Astrocyte (in vitro differentiated cells and primary cell): ENCODE measurements at regions not wholly inside any gene's neighbourhood (a gene's known extent, or its start where the extent isn't known, plus 50 kb on each side); places are given as distances from the start of the nearest gene placed in this dataset.
A peak's percentile ranks its signal among the peaks of the same experiment; 100 is the strongest.

ENCODE experiments used
- DNase-seq: peaks from one replicate; pipeline ENCODE4 v3.0.0-alpha.2; 2010; ENCODE audit warnings: low read depth
- FAIRE-seq: peaks from 2 replicates; lab custom pipeline; 2011; peaks lifted over from hg19 to GRCh38; lab: Jason Lieb, UNC
- H2AFZ ChIP-seq: 2 replicates; pipeline ENCODE4 v1.6.0; 2012; ENCODE audit warnings: low read depth, low read length, inconsistent platforms
- H3K27ac ChIP-seq: 2 replicates; pipeline ENCODE4 v1.5.1; 2011; ENCODE audit warnings: low read depth, low read length, inconsistent platforms
- H3K27me3 ChIP-seq: 2 replicates; pipeline ENCODE4 v1.6.0; 2011; ENCODE audit warnings: low read length, inconsistent platforms; ENCODE audit not compliant: insufficient read depth
- H3K36me3 ChIP-seq: 2 replicates; pipeline ENCODE4 v1.5.1; 2011; ENCODE audit warnings: low read length, inconsistent platforms; ENCODE audit not compliant: insufficient read depth
- H3K4me1 ChIP-seq: 2 replicates; pipeline ENCODE4 v1.5.1; 2011; ENCODE audit warnings: low read length, inconsistent platforms; ENCODE audit not compliant: insufficient read depth
- H3K4me2 ChIP-seq: 2 replicates; pipeline ENCODE4 v1.6.0; 2012; ENCODE audit warnings: low read length, inconsistent platforms
- H3K4me3 ChIP-seq: 2 replicates; pipeline ENCODE4 v1.5.1; 2011; ENCODE audit warnings: low read depth, mild to moderate bottlenecking, low read length, inconsistent platforms; ENCODE audit not compliant: insufficient read depth
- H3K79me2 ChIP-seq: 2 replicates; pipeline ENCODE4 v1.6.0; 2012; ENCODE audit warnings: mild to moderate bottlenecking, low read length, inconsistent platforms; ENCODE audit not compliant: insufficient read depth
- H3K9ac ChIP-seq: 2 replicates; pipeline ENCODE4 v1.6.0; 2012; ENCODE audit warnings: mild to moderate bottlenecking, low read length, inconsistent platforms
- H3K9me3 ChIP-seq: 2 replicates; pipeline ENCODE4 v1.5.1; 2012; ENCODE audit warnings: low read depth, mild to moderate bottlenecking, low read length, inconsistent platforms; ENCODE audit not compliant: insufficient read depth
- H4K20me1 ChIP-seq: 2 replicates; pipeline ENCODE4 v1.6.0; 2012; ENCODE audit warnings: low read length, inconsistent platforms; ENCODE audit not compliant: insufficient read depth
- H3K27ac Mint-ChIP-seq: one replicate; pipeline ENCODE4 v1.8.0; 2021; ENCODE audit warnings: mild to moderate bottlenecking, mixed read lengths; ENCODE audit not compliant: unreplicated experiment
- H3K27me3 Mint-ChIP-seq: one replicate; pipeline ENCODE4 v1.8.0; 2021; ENCODE audit warnings: low read depth, mixed read lengths; ENCODE audit not compliant: unreplicated experiment
- H3K36me3 Mint-ChIP-seq: one replicate; pipeline ENCODE4 v1.8.0; 2021; ENCODE audit warnings: low read depth, mixed read lengths; ENCODE audit not compliant: unreplicated experiment
- H3K4me1 Mint-ChIP-seq: one replicate; pipeline ENCODE4 v1.8.0; 2021; ENCODE audit warnings: low read depth, mixed read lengths; ENCODE audit not compliant: unreplicated experiment
- H3K4me3 Mint-ChIP-seq: one replicate; pipeline ENCODE4 v1.8.0; 2021; ENCODE audit warnings: mild to moderate bottlenecking, moderate library complexity, mixed read lengths; ENCODE audit not compliant: unreplicated experiment
- H3K9me3 Mint-ChIP-seq: one replicate; pipeline ENCODE4 v1.8.0; 2021; ENCODE audit warnings: mild to moderate bottlenecking, mixed read lengths; ENCODE audit not compliant: unreplicated experiment
- CTCF ChIP-seq: IDR thresholded peaks from 2 replicates; pipeline ENCODE4 v1.5.1; 2011; ENCODE audit warnings: low read depth, mild to moderate bottlenecking, inconsistent platforms, low read length, moderate library complexity; ENCODE audit not compliant: insufficient read depth
- EZH2 ChIP-seq: IDR thresholded peaks from 2 replicates; pipeline ENCODE4 v1.6.1; 2012; ENCODE audit warnings: mild to moderate bottlenecking, low read length, inconsistent platforms; ENCODE audit not compliant: insufficient read depth

GRCh38 chr2:8371653-8372052 is 310.2 kb upstream of the ID2 start:
- Histone ChIP-seq H3K4me3 (no peak overlapping the region), H3K9ac (no peak overlapping the region), H3K27me3 (no peaks in the 10 kb centered on the region), H3K9me3 (no peaks in the 10 kb centered on the region), H3K4me1 (no peaks in the 10 kb centered on the region), H2AFZ (no peak overlapping the region), H3K4me2 (no peak overlapping the region), H3K36me3 (no peaks in the 10 kb centered on the region), H3K79me2 (no peaks in the 10 kb centered on the region), H4K20me1 (no peaks in the 10 kb centered on the region), H3K27ac (no peak overlapping the region)
- H3K27me3 Mint-ChIP-seq = peaks cover 7% of the 10 kb centered on the region
- TF ChIP-seq CTCF (no peak), EZH2 (no peak)
- H3K36me3 Mint-ChIP-seq = no peaks in the 10 kb centered on the region
- no peaks in the 10 kb centered on the region for H3K4me1 Mint-ChIP-seq
- H3K9me3 Mint-ChIP-seq = peaks cover 2% of the 10 kb centered on the region
- FAIRE-seq (no peak), DNase-seq (no peak)
- no peak overlapping the region for H3K27ac Mint-ChIP-seq
- H3K4me3 Mint-ChIP-seq = no peak overlapping the region

DNA sequence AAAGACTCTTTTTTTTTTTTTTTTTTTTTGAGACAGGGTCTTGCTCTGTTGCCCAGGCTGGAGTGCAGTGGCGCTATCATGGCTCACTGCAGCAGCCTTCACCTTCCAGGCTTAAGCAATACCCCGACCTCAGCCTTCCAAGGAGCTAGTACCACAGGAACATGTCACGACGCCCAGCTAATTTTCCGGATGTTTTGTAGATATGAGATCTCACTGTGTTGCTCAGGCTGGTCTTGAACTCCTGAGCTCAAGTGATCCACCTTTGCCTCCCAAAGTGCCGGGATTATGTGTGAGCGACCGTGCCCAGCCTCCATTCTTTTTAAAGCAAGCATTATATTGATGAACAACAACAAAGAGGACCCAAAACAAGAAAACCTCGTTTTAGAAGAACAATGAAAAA is 307.1 kb upstream of the ID2 start:
- no peaks in the 10 kb centered on the region for H3K27me3 ChIP-seq
- H3K27me3 Mint-ChIP-seq = peaks cover 20% of the 10 kb centered on the region
- no peaks in the 10 kb centered on the region for H3K79me2 ChIP-seq
- H3K36me3 Mint-ChIP-seq = no peaks in the 10 kb centered on the region
- no peaks in the 10 kb centered on the region for H3K4me1 ChIP-seq
- H3K27ac ChIP-seq = no peak overlapping the region
- no peak overlapping the region for H3K27ac Mint-ChIP-seq
- H3K36me3 ChIP-seq = no peaks in the 10 kb centered on the region
- FAIRE-seq = no peak
- H3K4me3 Mint-ChIP-seq = no peak overlapping the region
- DNase-seq = no peak
- H4K20me1 ChIP-seq = no peaks in the 10 kb centered on the region
- no peaks in the 10 kb centered on the region for H3K4me1 Mint-ChIP-seq
- peaks cover 2% of the 10 kb centered on the region for H3K9me3 Mint-ChIP-seq
- TF ChIP-seq CTCF (no peak), EZH2 (no peak)
- H3K9me3 ChIP-seq = no peaks in the 10 kb centered on the region
- no peak overlapping the region for H3K4me2 ChIP-seq
- H2AFZ ChIP-seq = no peak overlapping the region
- H3K4me3 ChIP-seq = no peak overlapping the region
- H3K9ac ChIP-seq = no peak overlapping the region

GRCh38 chr2:8376603-8377410 is 305.0 kb upstream of the ID2 start:
- Histone ChIP-seq H4K20me1 (no peaks in the 10 kb centered on the region), H3K79me2 (no peaks in the 10 kb centered on the region), H3K4me1 (no peaks in the 10 kb centered on the region), H3K9me3 (no peaks in the 10 kb centered on the region), H3K27ac (no peak overlapping the region), H2AFZ (no peak overlapping the region), H3K9ac (no peak overlapping the region), H3K27me3 (no peaks in the 10 kb centered on the region), H3K36me3 (no peaks in the 10 kb centered on the region), H3K4me2 (no peak overlapping the region), H3K4me3 (no peak overlapping the region)
- Mint-ChIP-seq H3K4me1 (no peaks in the 10 kb centered on the region), H3K36me3 (no peaks in the 10 kb centered on the region), H3K27me3 (peaks cover 20% of the 10 kb centered on the region), H3K27ac (no peak overlapping the region), H3K9me3 (peaks cover 2% of the 10 kb centered on the region), H3K4me3 (no peak overlapping the region)
- peak; percentile 10 for DNase-seq
- FAIRE-seq = no peak
- TF ChIP-seq EZH2 (no peak), CTCF (no peak)
